T-cell (primary cell): ENCODE measurements at regions not wholly inside any gene's neighbourhood (a gene's known extent, or its start where the extent isn't known, plus 50 kb on each side); places are given as distances from the start of the nearest gene placed in this dataset.

ENCODE experiments used
- ATAC-seq, 4 experiments: fragments of 200-7000 bp in 3 of 4; fragments of 150-1000 bp in 1 of 4; cut with Tn5 transposase; replicated peaks in 1 of 4; 1 replicate in 3 of 4; 2 replicates in 1 of 4; pipeline ENCODE4 v1.10.0; 2021; ENCODE audit warnings: moderate library complexity in 3 of 4, mild to moderate bottlenecking in 2 of 4, moderate number of reproducible peaks in 1 of 4
- CTCF ChIA-PET, 2 donors: fragments of 300-600 bp; sonication (Branson Sonifier 250); formaldehyde crosslinking; loops; one replicate each; lab custom pipeline; 2022; ENCODE audit warnings: antibody characterized with exemption in 2 of 2; lab: Charles Lee
- POLR2A ChIA-PET, 2 donors: fragments of 300-600 bp; sonication (Branson Sonifier 250); formaldehyde crosslinking; loops; one replicate each; lab custom pipeline; 2022; ENCODE audit warnings: antibody characterized with exemption in 2 of 2; lab: Charles Lee
- DNase-seq, 35 experiments: peaks; one replicate each; pipeline versions ENCODE4 v3.0.0 to v3.0.0-alpha.2; 2013 to 2023
- H3K27ac ChIP-seq: one replicate; pipeline ENCODE4 v1.5.1; 2013; ENCODE audit warnings: low read length
- H3K27me3 ChIP-seq, 2 experiments: replicated peaks in 1 of 2; 1 replicate in 1 of 2; 2 replicates in 1 of 2; pipeline versions ENCODE4 v1.6.1 to v1.7.0; 2013; ENCODE audit warnings: low read length in 1 of 2, mixed read lengths in 1 of 2; ENCODE audit not compliant: control insufficient read depth in 2 of 2, insufficient read depth in 2 of 2; ENCODE audit errors: extremely low read depth in 1 of 2
- H3K36me3 ChIP-seq, 2 donors: 1 replicate in 1 of 2; 2 replicates in 1 of 2; pipeline versions ENCODE4 v1.6.1 to v1.7.0; 2013; ENCODE audit warnings: low read length in 1 of 2; ENCODE audit not compliant: control insufficient read depth in 2 of 2, insufficient read depth in 1 of 2; ENCODE audit errors: extremely low read depth in 1 of 2
- H3K4me1 ChIP-seq, 2 experiments: 1 replicate in 1 of 2; 2 replicates in 1 of 2; pipeline versions ENCODE4 v1.6.1 to v1.7.0; 2013; ENCODE audit warnings: low read length in 2 of 2, mixed read lengths in 1 of 2; ENCODE audit not compliant: insufficient read depth in 2 of 2, control insufficient read depth in 1 of 2; ENCODE audit errors: extremely low read depth in 1 of 2
- H3K4me3 ChIP-seq, 2 donors: 1 replicate in 1 of 2; 2 replicates in 1 of 2; pipeline versions ENCODE4 v1.5.1 to v1.7.0; 2013; ENCODE audit warnings: mild to moderate bottlenecking in 2 of 2, low read length in 1 of 2, moderate library complexity in 1 of 2; ENCODE audit not compliant: control insufficient read depth in 1 of 2; ENCODE audit errors: extremely low read depth in 1 of 2
- H3K9me3 ChIP-seq: 2 replicates; pipeline ENCODE4 v1.7.0; 2013
- H3K27ac Mint-ChIP-seq, 2 donors: one replicate each; pipeline ENCODE4 v1.8.0; 2020 to 2021; ENCODE audit warnings: mild to moderate bottlenecking in 2 of 2, mixed read lengths in 2 of 2
- H3K27me3 Mint-ChIP-seq, 2 donors: one replicate each; pipeline ENCODE4 v1.8.0; 2021 to 2022; ENCODE audit warnings: mixed read lengths in 2 of 2
- H3K36me3 Mint-ChIP-seq: one replicate; pipeline ENCODE4 v1.8.0; 2021; ENCODE audit warnings: mixed read lengths
- H3K4me1 Mint-ChIP-seq, 3 donors: one replicate each; pipeline ENCODE4 v1.8.0; 2020 to 2022; ENCODE audit warnings: mixed read lengths in 3 of 3, mild to moderate bottlenecking in 1 of 3
- H3K4me3 Mint-ChIP-seq, 3 donors: one replicate each; pipeline ENCODE4 v1.8.0; 2020 to 2022; ENCODE audit warnings: mild to moderate bottlenecking in 3 of 3, mixed read lengths in 3 of 3, moderate library complexity in 3 of 3
- H3K9me3 Mint-ChIP-seq, 3 donors: one replicate each; pipeline ENCODE4 v1.8.0; 2020 to 2022; ENCODE audit warnings: mixed read lengths in 3 of 3
- WGBS: methylation state at CpG from one replicate; pipeline ENCODE4 v1.1.5; 2013; ENCODE audit warnings: missing lambda C conversion rate; ENCODE audit not compliant: insufficient coverage; 5-methylcytosine and 5-hydroxymethylcytosine counted together

- H3K4me1 ChIP-seq, result no peaks in the 10 kb centered on the region
- H3K36me3 Mint-ChIP-seq, result no peaks in the 10 kb centered on the region
- H3K4me3 ChIP-seq, result no peak overlapping the region
- ATAC-seq (no peak), DNase-seq (no peak)
- peaks cover 0 to 7% (median 0%) of the 10 kb centered on the region in 3 donors for H3K4me1 Mint-ChIP-seq
- no peaks in the 10 kb centered on the region for H3K36me3 ChIP-seq
- H3K27ac Mint-ChIP-seq, result no peak overlapping the region
- no peaks in the 10 kb centered on the region for H3K9me3 ChIP-seq
- H3K27ac ChIP-seq, result no peak overlapping the region
- H3K9me3 Mint-ChIP-seq, result peaks cover 0 to 5% (median 4%) of the 10 kb centered on the region in 3 donors
- no CpG with 5 or more reads among the region's 2 CpGs for WGBS
- H3K27me3 Mint-ChIP-seq, result peaks cover 57% of the 10 kb centered on the region in 2 donors
- ChIA-PET CTCF (no interaction called here), POLR2A (no interaction called here)
- no peak overlapping the region for H3K4me3 Mint-ChIP-seq
- H3K27me3 ChIP-seq, result peaks cover 10 to 34% of the 10 kb centered on the region in 2 experiments
Observed at GRCh38 chr12:113613414-113613813, 141.7 kb upstream of the LHX5 start.

GRCh38 chr12:113612793-113613192, 141.1 kb upstream of the LHX5 start:
- no peak for ATAC-seq
- no peaks in the 10 kb centered on the region for H3K4me1 ChIP-seq
- no peak overlapping the region for H3K27ac ChIP-seq
- ChIA-PET CTCF (no interaction called here), POLR2A (no interaction called here)
- no peaks in the 10 kb centered on the region for H3K9me3 ChIP-seq
- peaks cover 0 to 5% (median 4%) of the 10 kb centered on the region in 3 donors for H3K9me3 Mint-ChIP-seq
- no peak overlapping the region for H3K4me3 Mint-ChIP-seq
- no peak for DNase-seq
- peaks cover 0 to 7% (median 0%) of the 10 kb centered on the region in 3 donors for H3K4me1 Mint-ChIP-seq
- no peak overlapping the region for H3K4me3 ChIP-seq
- H3K36me3 ChIP-seq, result no peaks in the 10 kb centered on the region
- peaks cover 10 to 37% of the 10 kb centered on the region in 2 experiments for H3K27me3 ChIP-seq
- no peak overlapping the region for H3K27ac Mint-ChIP-seq
- no peaks in the 10 kb centered on the region for H3K36me3 Mint-ChIP-seq
- WGBS, result 83% methylated on average over 2 of the region's 3 CpGs
- peaks cover 60% of the 10 kb centered on the region in 2 donors for H3K27me3 Mint-ChIP-seq

GRCh38 chr12:113612076-113612728, 140.5 kb upstream of the LHX5 start:
- H3K27ac Mint-ChIP-seq, result no peak overlapping the region
- no peaks in the 10 kb centered on the region for H3K4me1 ChIP-seq
- H3K4me3 ChIP-seq, result no peak overlapping the region
- ChIA-PET CTCF (no interaction called here), POLR2A (no interaction called here)
- no peak overlapping the region for H3K27ac ChIP-seq
- H3K4me1 Mint-ChIP-seq, result peaks cover 0 to 7% (median 0%) of the 10 kb centered on the region in 3 donors
- H3K4me3 Mint-ChIP-seq, result no peak overlapping the region
- WGBS, result 50% methylated on average over 9 of the region's 16 CpGs
- ATAC-seq, result no peak
- H3K9me3 ChIP-seq, result no peaks in the 10 kb centered on the region
- no peak for DNase-seq
- peaks cover 3 to 5% (median 4%) of the 10 kb centered on the region in 3 donors for H3K9me3 Mint-ChIP-seq
- peaks cover 58% of the 10 kb centered on the region in 2 donors for H3K27me3 Mint-ChIP-seq
- peaks cover 10 to 37% of the 10 kb centered on the region in 2 experiments for H3K27me3 ChIP-seq
- H3K36me3 ChIP-seq, result no peaks in the 10 kb centered on the region
- no peaks in the 10 kb centered on the region for H3K36me3 Mint-ChIP-seq

GRCh38 chr12:113611652-113612051, 140.0 kb upstream of the LHX5 start:
- Histone ChIP-seq H3K27ac (no peak overlapping the region), H3K4me1 (no peaks in the 10 kb centered on the region), H3K36me3 (no peaks in the 10 kb centered on the region), H3K4me3 (no peak overlapping the region), H3K27me3 (peaks cover 10 to 37% of the 10 kb centered on the region in 2 experiments), H3K9me3 (no peaks in the 10 kb centered on the region)
- ChIA-PET POLR2A (no interaction called here), CTCF (no interaction called here)
- Mint-ChIP-seq H3K36me3 (no peaks in the 10 kb centered on the region), H3K27me3 (peaks cover 52 to 57% of the 10 kb centered on the region in 2 donors), H3K9me3 (peaks cover 4 to 5% (median 4%) of the 10 kb centered on the region in 3 donors), H3K4me3 (no peak overlapping the region), H3K27ac (no peak overlapping the region), H3K4me1 (peaks cover 0 to 7% (median 0%) of the 10 kb centered on the region in 3 donors)
- no peak for DNase-seq
- WGBS, result 50% methylated on average over 1 of the region's 8 CpGs
- no peak for ATAC-seq

GRCh38 chr12:113610698-113611097, 139.0 kb upstream of the LHX5 start:
- no peak overlapping the region for H3K4me3 Mint-ChIP-seq
- WGBS, result 13% methylated on average over 9 of the region's 13 CpGs
- peaks cover 10 to 38% of the 10 kb centered on the region in 2 experiments for H3K27me3 ChIP-seq
- H3K27ac Mint-ChIP-seq, result no peak overlapping the region
- H3K9me3 Mint-ChIP-seq, result peaks cover 4 to 5% (median 4%) of the 10 kb centered on the region in 3 donors
- H3K4me3 ChIP-seq, result no peak overlapping the region
- no peaks in the 10 kb centered on the region for H3K9me3 ChIP-seq
- H3K36me3 ChIP-seq, result no peaks in the 10 kb centered on the region
- peaks cover 0 to 7% (median 0%) of the 10 kb centered on the region in 3 donors for H3K4me1 Mint-ChIP-seq
- no peak for DNase-seq
- ChIA-PET POLR2A (no interaction called here), CTCF (no interaction called here)
- H3K36me3 Mint-ChIP-seq, result no peaks in the 10 kb centered on the region
- no peak overlapping the region for H3K27ac ChIP-seq
- peaks cover 57 to 61% of the 10 kb centered on the region in 2 donors for H3K27me3 Mint-ChIP-seq
- no peak for ATAC-seq
- H3K4me1 ChIP-seq, result no peaks in the 10 kb centered on the region

GRCh38 chr12:113609692-113610469, 138.2 kb upstream of the LHX5 start:
- Histone ChIP-seq H3K27me3 (peaks cover 10 to 42% of the 10 kb centered on the region in 2 experiments), H3K9me3 (no peaks in the 10 kb centered on the region), H3K27ac (no peak overlapping the region), H3K4me3 (no peak overlapping the region), H3K4me1 (no peaks in the 10 kb centered on the region), H3K36me3 (no peaks in the 10 kb centered on the region)
- peaks cover 3 to 4% (median 3%) of the 10 kb centered on the region in 3 donors for H3K9me3 Mint-ChIP-seq
- peaks cover 0 to 7% (median 0%) of the 10 kb centered on the region in 3 donors for H3K4me1 Mint-ChIP-seq
- H3K36me3 Mint-ChIP-seq, result no peaks in the 10 kb centered on the region
- DNase-seq, result no peak
- ATAC-seq, result no peak
- H3K27ac Mint-ChIP-seq, result no peak overlapping the region
- ChIA-PET POLR2A (no interaction called here), CTCF (no interaction called here)
- WGBS, result 10% methylated on average over 7 of the region's 16 CpGs
- H3K4me3 Mint-ChIP-seq, result no peak overlapping the region
- H3K27me3 Mint-ChIP-seq, result peaks cover 51 to 60% of the 10 kb centered on the region in 2 donors
